SK-N-MC (cell line): ENCODE measurements at regions not wholly inside any gene's neighbourhood (a gene's known extent, or its start where the extent isn't known, plus 50 kb on each side); places are given as distances from the start of the nearest gene placed in this dataset.

ENCODE experiments used
- EZH2 ChIP-seq: fragments of 200-600 bp; sonication (generic); IDR thresholded peaks from one replicate; pipeline ENCODE4 v1.6.1; 2017; ENCODE audit warnings: antibody characterized with exemption
- POLR2AphosphoS5 ChIP-seq: IDR thresholded peaks from 2 replicates; pipeline ENCODE4 v1.6.1; 2012; ENCODE audit warnings: mild to moderate bottlenecking, low read depth, low read length, borderline replicate concordance

DNA sequence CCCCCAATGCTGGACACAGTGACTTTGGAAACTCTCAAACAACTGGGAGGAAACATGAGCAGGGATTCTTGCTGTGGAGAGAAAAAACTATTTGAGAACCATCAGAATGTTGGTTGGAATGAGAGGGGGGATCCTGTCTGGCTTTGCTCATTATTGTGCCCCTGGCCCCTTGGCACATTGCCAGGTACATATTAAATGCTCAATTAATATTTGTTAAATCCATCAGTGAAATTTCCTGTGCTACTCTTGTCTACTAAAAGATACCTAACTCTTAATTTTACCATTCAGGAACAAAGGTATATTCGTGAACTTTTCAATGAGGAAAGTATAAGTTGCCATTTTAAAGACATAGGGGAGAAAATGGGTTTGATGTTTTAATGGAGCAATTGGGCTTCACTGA, 329.4 kb downstream of the OTUD1 start:
- TF ChIP-seq POLR2AphosphoS5 (no peak), EZH2 (no peak)
